Type B pancreatic cell (in vitro differentiated cells): ENCODE measurements at regions not wholly inside any gene's neighbourhood (a gene's known extent, or its start where the extent isn't known, plus 50 kb on each side); places are given as distances from the start of the nearest gene placed in this dataset.

Experiments used
- DNase-seq: peaks from one replicate; pipeline ENCODE4 v3.0.0; 2021; ENCODE audit warnings: mixed read lengths; ENCODE audit not compliant: unreplicated experiment; ENCODE audit errors: extremely low spot score
- H3K27ac Mint-ChIP-seq: 2 replicates; pipeline ENCODE4 v1.8.0; 2021; ENCODE audit warnings: mild to moderate bottlenecking, mixed read lengths
- H3K27me3 Mint-ChIP-seq: 2 replicates; pipeline ENCODE4 v1.8.0; 2021; ENCODE audit warnings: mixed read lengths
- H3K36me3 Mint-ChIP-seq: 2 replicates; pipeline ENCODE4 v1.8.0; 2021; ENCODE audit warnings: mixed read lengths
- H3K4me1 Mint-ChIP-seq: one replicate; pipeline ENCODE4 v1.8.0; 2021; ENCODE audit warnings: mixed read lengths; ENCODE audit not compliant: unreplicated experiment
- H3K4me3 Mint-ChIP-seq: 2 replicates; pipeline ENCODE4 v1.8.0; 2021; ENCODE audit warnings: mild to moderate bottlenecking, mixed read lengths
- H3K9me3 Mint-ChIP-seq: 2 replicates; pipeline ENCODE4 v1.8.0; 2021; ENCODE audit warnings: mixed read lengths
- CTCF ChIP-seq: fragments of 200-600 bp; sonication (generic); conservative IDR thresholded peaks from 2 replicates; pipeline ENCODE4 v1.5.0; 2021; ENCODE audit warnings: antibody characterized with exemption, mild to moderate bottlenecking

- Mint-ChIP-seq H3K9me3 (no peaks in the 10 kb centered on the region), H3K4me1 (peaks cover 16% of the 10 kb centered on the region), H3K4me3 (no peak overlapping the region), H3K27ac (peak overlapping the region; percentile 64), H3K36me3 (no peaks in the 10 kb centered on the region), H3K27me3 (no peaks in the 10 kb centered on the region)
- DNase-seq = no peak
- TF ChIP-seq CTCF = no peak
Measured at GRCh38 chr1:193313354-193314140, 127.1 kb upstream of the B3GALT2 start.

- Mint-ChIP-seq H3K4me1 (peaks cover 16% of the 10 kb centered on the region), H3K27me3 (no peaks in the 10 kb centered on the region), H3K4me3 (no peak overlapping the region), H3K27ac (no peak overlapping the region), H3K36me3 (no peaks in the 10 kb centered on the region), H3K9me3 (no peaks in the 10 kb centered on the region)
- TF ChIP-seq CTCF = no peak
- no peak for DNase-seq
Measured at GRCh38 chr1:193312432-193312831, 126.0 kb upstream of the B3GALT2 start.

GRCh38 chr1:193311226-193311948 lies 125.0 kb upstream of the B3GALT2 start:
- no peaks in the 10 kb centered on the region for H3K9me3 Mint-ChIP-seq
- H3K27ac Mint-ChIP-seq = no peak overlapping the region
- TF ChIP-seq CTCF = no peak
- H3K36me3 Mint-ChIP-seq = no peaks in the 10 kb centered on the region
- no peak for DNase-seq
- no peak overlapping the region for H3K4me3 Mint-ChIP-seq
- no peaks in the 10 kb centered on the region for H3K27me3 Mint-ChIP-seq
- H3K4me1 Mint-ChIP-seq = peaks cover 16% of the 10 kb centered on the region

- Mint-ChIP-seq H3K4me1 (peaks cover 16% of the 10 kb centered on the region), H3K36me3 (no peaks in the 10 kb centered on the region), H3K4me3 (peak overlapping the region; percentile 40), H3K9me3 (no peaks in the 10 kb centered on the region), H3K27ac (peak overlapping the region; percentile 70), H3K27me3 (no peaks in the 10 kb centered on the region)
- no peak for TF ChIP-seq CTCF
- no peak for DNase-seq
Measured at GRCh38 chr1:193310564-193310963, 124.2 kb upstream of the B3GALT2 start.

GRCh38 chr1:193309936-193310475 lies 123.6 kb upstream of the B3GALT2 start:
- DNase-seq = no peak
- Mint-ChIP-seq H3K4me3 (peak overlapping the region; percentile 40), H3K27me3 (no peaks in the 10 kb centered on the region), H3K36me3 (no peaks in the 10 kb centered on the region), H3K4me1 (peaks cover 16% of the 10 kb centered on the region), H3K27ac (peak overlapping the region; percentile 70), H3K9me3 (no peaks in the 10 kb centered on the region)
- TF ChIP-seq CTCF = no peak
